HG02759 (cell line): ENCODE measurements at regions not wholly inside any gene's neighbourhood (a gene's known extent, or its start where the extent isn't known, plus 50 kb on each side); places are given as distances from the start of the nearest gene placed in this dataset.
A peak's percentile ranks its signal among the peaks of the same experiment; 100 is the strongest.

Source experiments
- ATAC-seq: cut with Tn5 transposase; IDR thresholded peaks from one replicate; pipeline ENCODE4 v1.9.1; 2021; ENCODE audit warnings: mild to moderate bottlenecking, moderate library complexity; ENCODE audit not compliant: unreplicated experiment

GRCh38 chr9:99735041-99735440 is 86.6 kb upstream of the NR4A3 start:
- ATAC-seq: no peak

GRCh38 chr9:99736291-99736690 is 85.4 kb upstream of the NR4A3 start:
- no peak for ATAC-seq

- no peak for ATAC-seq
These were observed 84.0 kb upstream of the NR4A3 start for GRCh38 chr9:99737649-99738048.

GRCh38 chr9:99743006-99743405 is 78.7 kb upstream of the NR4A3 start:
- no peak for ATAC-seq

- ATAC-seq: no peak
These were observed 78.2 kb upstream of the NR4A3 start for GRCh38 chr9:99743455-99743854.

- no peak for ATAC-seq
These were observed 77.6 kb upstream of the NR4A3 start for GRCh38 chr9:99744132-99744531.

- no peak for ATAC-seq
These were observed 76.6 kb upstream of the NR4A3 start for GRCh38 chr9:99745085-99745484.

- no peak for ATAC-seq
These were observed 75.3 kb upstream of the NR4A3 start for GRCh38 chr9:99746406-99746805.

GRCh38 chr9:99748266-99748665 is 73.4 kb upstream of the NR4A3 start:
- no peak for ATAC-seq

GRCh38 chr9:99748676-99749075 is 73.0 kb upstream of the NR4A3 start:
- ATAC-seq: no peak

GRCh38 chr9:99749641-99750040 is 72.0 kb upstream of the NR4A3 start:
- no peak for ATAC-seq

GRCh38 chr9:99750526-99750925 is 71.2 kb upstream of the NR4A3 start:
- no peak for ATAC-seq

- no peak for ATAC-seq
These were observed 69.1 kb upstream of the NR4A3 start for GRCh38 chr9:99752417-99753109.

GRCh38 chr9:99753436-99753835 is 68.2 kb upstream of the NR4A3 start:
- ATAC-seq: no peak

- ATAC-seq: no peak
These were observed 61.3 kb upstream of the NR4A3 start for GRCh38 chr9:99760421-99760820.

- peak; percentile 99 for ATAC-seq
These were observed 59.2 kb upstream of the NR4A3 start for GRCh38 chr9:99762470-99762869.
